SK-N-SH (cell line): ENCODE measurements at regions not wholly inside any gene's neighbourhood (a gene's known extent, or its start where the extent isn't known, plus 50 kb on each side); places are given as distances from the start of the nearest gene placed in this dataset.

ENCODE experiments used
- CTCF ChIA-PET: fragments of 300-600, 350-600 bp; formaldehyde crosslinking; extraction: SDS; loops from one replicate; lab custom pipeline; 2021; lab: Yijun Ruan, JAX
- POLR2A ChIA-PET: fragments of 350-600 bp; sonication (Branson Sonifier 250); formaldehyde crosslinking; extraction: SDS; loops from one replicate; lab custom pipeline; 2020; ENCODE audit warnings: antibody characterized with exemption, inconsistent platforms; lab: Yijun Ruan, JAX
- DNase-seq: peaks from one replicate; pipeline ENCODE4 v3.0.0; 2012
- H2AFZ ChIP-seq: fragments of 200-600 bp; sonication (generic); 2 replicates; pipeline ENCODE4 v1.8.1; 2016; ENCODE audit warnings: antibody characterized with exemption, mild to moderate bottlenecking, low read depth
- H3F3A ChIP-seq: fragments of 200-600 bp; sonication (generic); replicated peaks from 2 replicates; pipeline ENCODE3; 2016; ENCODE audit warnings: antibody characterized with exemption, mild to moderate bottlenecking; ENCODE audit not compliant: insufficient read depth
- H3K27ac ChIP-seq, 2 experiments: fragments of 200-500 bp in 1 of 2; fragments of 200-600 bp in 1 of 2; sonication (Bioruptor generic) in 1 of 2; sonication (generic), shearing (Covaris generic) in 1 of 2; 2 replicates each; pipeline versions ENCODE4 v1.5.1 to v1.6.1; 2014 to 2016; ENCODE audit warnings: low read depth in 2 of 2, inconsistent platforms in 1 of 2, low read length in 1 of 2, mild to moderate bottlenecking in 1 of 2, mixed read lengths in 1 of 2
- H3K27me3 ChIP-seq: fragments of 200-600 bp; sonication (generic), shearing (Covaris generic); 2 replicates; pipeline ENCODE4 v1.6.1; 2016; ENCODE audit warnings: mixed run types; ENCODE audit not compliant: insufficient read depth
- H3K36me3 ChIP-seq, 2 experiments: fragments of 200-500 bp in 1 of 2; fragments of 200-600 bp in 1 of 2; sonication (Bioruptor generic) in 1 of 2; sonication (generic) in 1 of 2; replicated peaks in 1 of 2; 2 replicates each; pipeline versions ENCODE3 to v1.5.1; 2014 to 2016; ENCODE audit warnings: low read length in 1 of 2, mild to moderate bottlenecking in 1 of 2; ENCODE audit not compliant: insufficient read depth in 2 of 2, control insufficient read depth in 1 of 2
- H3K4me1 ChIP-seq, 2 experiments: fragments of 200-500 bp in 1 of 2; fragments of 200-600 bp in 1 of 2; sonication (Bioruptor generic) in 1 of 2; sonication (generic), shearing (Covaris generic) in 1 of 2; 2 replicates each; pipeline versions ENCODE4 v1.5.1 to v1.6.1; 2014 to 2016; ENCODE audit warnings: low read depth in 1 of 2, low read length in 1 of 2, mixed run types in 1 of 2; ENCODE audit not compliant: insufficient read depth in 2 of 2, control insufficient read depth in 1 of 2
- H3K4me2 ChIP-seq: fragments of 200-600 bp; sonication (generic), shearing (Covaris generic); 2 replicates; pipeline ENCODE4 v1.6.1; 2017; ENCODE audit warnings: mixed run types
- H3K4me3 ChIP-seq, 2 experiments: fragments of 200-500 bp in 1 of 2; fragments of 200-600 bp in 1 of 2; sonication (Bioruptor generic) in 1 of 2; sonication (generic), shearing (Covaris generic) in 1 of 2; 2 replicates each; pipeline versions ENCODE4 v1.5.1 to v1.8.1; 2014 to 2016; ENCODE audit warnings: low read depth in 2 of 2, inconsistent platforms in 1 of 2, low read length in 1 of 2, mild to moderate bottlenecking in 1 of 2, mixed read lengths in 1 of 2, moderate library complexity in 1 of 2
- H3K79me2 ChIP-seq: fragments of 200-600 bp; sonication (generic); 2 replicates; pipeline ENCODE4 v1.8.1; 2017; ENCODE audit warnings: mild to moderate bottlenecking; ENCODE audit not compliant: insufficient read depth
- H3K9ac ChIP-seq: fragments of 200-600 bp; sonication (generic); 2 replicates; pipeline ENCODE4 v1.6.1; 2017; ENCODE audit warnings: mixed run types
- H3K9me2 ChIP-seq: fragments of 200-600 bp; sonication (generic); 2 replicates; pipeline ENCODE4 v1.6.1; 2017; ENCODE audit warnings: mixed run types
- H3K9me3 ChIP-seq: fragments of 200-600 bp; sonication (generic); 2 replicates; pipeline ENCODE4 v1.6.1; 2017; ENCODE audit warnings: mixed run types, mild to moderate bottlenecking, moderate library complexity
- H4K20me1 ChIP-seq: fragments of 200-600 bp; sonication (generic); 2 replicates; pipeline ENCODE4 v1.6.1; 2017; ENCODE audit warnings: mild to moderate bottlenecking, mixed run types; ENCODE audit not compliant: insufficient read depth
- EZH2phosphoT487 ChIP-seq: fragments of 200-600 bp; sonication (generic); IDR thresholded peaks from 2 replicates; pipeline ENCODE4 v1.6.1; 2017; ENCODE audit warnings: low read depth, mixed run types, mild to moderate bottlenecking, antibody characterized with exemption, moderate library complexity, borderline replicate concordance
- FOSL2 ChIP-seq: IDR thresholded peaks from 2 replicates; pipeline ENCODE4 v1.4.0; 2012; ENCODE audit warnings: low read depth, mild to moderate bottlenecking, moderate library complexity, borderline replicate concordance
- FOXJ3 ChIP-seq: sonication (generic); formaldehyde crosslinking; IDR thresholded peaks from 2 replicates; pipeline ENCODE4 v1.5.1; 2020; ENCODE audit warnings: mild to moderate bottlenecking, missing genetic modification reagents
- FOXM1 ChIP-seq: IDR thresholded peaks from 2 replicates; pipeline ENCODE4 v1.4.0; 2012; ENCODE audit warnings: low read depth, mild to moderate bottlenecking
- GATA2 ChIP-seq: sonication (generic); formaldehyde crosslinking; IDR thresholded peaks from 2 replicates; pipeline ENCODE4 v1.5.0; 2020; ENCODE audit warnings: mild to moderate bottlenecking, missing genetic modification reagents
- IRF3 ChIP-seq: fragments of 150-350 bp; IDR thresholded peaks from 2 replicates; pipeline ENCODE4 v1.6.1; 2016; ENCODE audit warnings: mild to moderate bottlenecking, low read depth, low read length
- JUND ChIP-seq: IDR thresholded peaks from 2 replicates; pipeline ENCODE4 v1.4.0; 2012
- MAX ChIP-seq: IDR thresholded peaks from 2 replicates; pipeline ENCODE4 v1.4.0; 2012; ENCODE audit warnings: low read depth
- NFIC ChIP-seq: IDR thresholded peaks from 2 replicates; pipeline ENCODE4 v1.4.0; 2012; ENCODE audit warnings: borderline replicate concordance
- POLR2AphosphoS5 ChIP-seq: IDR thresholded peaks from 2 replicates; pipeline ENCODE4 v1.6.1; 2012; ENCODE audit warnings: low read depth, low read length
- RFX5 ChIP-seq: IDR thresholded peaks from 2 replicates; pipeline ENCODE4 v1.6.1; 2012; ENCODE audit warnings: mild to moderate bottlenecking, improper control_type of control experiment, low read length
- SIN3A ChIP-seq: IDR thresholded peaks from 2 replicates; pipeline ENCODE4 v1.6.1; 2012; ENCODE audit warnings: low read depth, mild to moderate bottlenecking, low read length, moderate library complexity, borderline replicate concordance
- USF1 ChIP-seq: IDR thresholded peaks from 2 replicates; pipeline ENCODE4 v1.4.0; 2012; ENCODE audit warnings: low read depth, borderline replicate concordance
- USF2 ChIP-seq: fragments of 150-350 bp; IDR thresholded peaks from 2 replicates; pipeline ENCODE4 v1.6.1; 2017; ENCODE audit warnings: antibody characterized with exemption, low read length, low read depth, borderline replicate concordance
- WGBS: methylation state at CpG from one replicate; pipeline ENCODE4 v1.1.6; 2017; ENCODE audit warnings: low lambda C conversion rate; 5-methylcytosine and 5-hydroxymethylcytosine counted together

GRCh38 chr11:80842246-80842645 is 1401.4 kb upstream of the TENM4 start:
- ChIA-PET CTCF (interaction anchor here (0.9 kb wide), 1 partner anchor 11 kb away, joined by 3 read pairs; no protein-coding TSS in a partner anchor), POLR2A (no interaction called here)
- Histone ChIP-seq H3K9ac (no peak overlapping the region), H3K4me3 (no peak overlapping the region)
- TF ChIP-seq POLR2AphosphoS5 (no peak), MAX (no peak), EZH2phosphoT487 (no peak), JUND (no peak), NFIC (no peak), USF2 (no peak), USF1 (no peak), IRF3 (no peak)
- TF ChIP-seq, all 33 proteins: peak for 0
- Histone ChIP-seq H3K9me2 (no peaks in the 10 kb centered on the region), H2AFZ (no peak overlapping the region), H3K9me3 (no peaks in the 10 kb centered on the region), H3F3A (no peaks in the 10 kb centered on the region), H3K27ac (no peak overlapping the region), H3K36me3 (no peaks in the 10 kb centered on the region), H3K4me2 (no peak overlapping the region), H3K4me1 (no peaks in the 10 kb centered on the region), H3K27me3 (no peaks in the 10 kb centered on the region), H4K20me1 (no peaks in the 10 kb centered on the region), H3K79me2 (no peaks in the 10 kb centered on the region)
- DNase-seq: no peak

GRCh38 chr11:80841675-80842074 is 1400.8 kb upstream of the TENM4 start:
- H3K4me2 ChIP-seq: no peak overlapping the region
- H3K27ac ChIP-seq: no peak overlapping the region
- POLR2A ChIA-PET: no interaction called here
- no peak overlapping the region for H3K9ac ChIP-seq
- CTCF ChIA-PET: no interaction called here
- H3K27me3 ChIP-seq: no peaks in the 10 kb centered on the region
- H2AFZ ChIP-seq: no peak overlapping the region
- no peaks in the 10 kb centered on the region for H3K36me3 ChIP-seq
- H3K9me2 ChIP-seq: no peaks in the 10 kb centered on the region
- DNase-seq: no peak
- TF ChIP-seq RFX5 (no peak), FOXJ3 (CRISPR knock-in tag) (no peak), GATA2 (CRISPR knock-in tag) (no peak), IRF3 (no peak), FOXM1 (no peak), JUND (no peak), FOSL2 (no peak), SIN3A (no peak), USF2 (no peak)
- no peaks in the 10 kb centered on the region for H3K4me1 ChIP-seq
- H3K9me3 ChIP-seq: no peaks in the 10 kb centered on the region
- H3F3A ChIP-seq: no peaks in the 10 kb centered on the region
- no peaks in the 10 kb centered on the region for H4K20me1 ChIP-seq
- 34% methylated on average over 1 of the region's 1 CpG for WGBS
- no peak overlapping the region for H3K4me3 ChIP-seq
- no peaks in the 10 kb centered on the region for H3K79me2 ChIP-seq
